GM23338 (cell line): ENCODE measurements at regions not wholly inside any gene's neighbourhood (a gene's known extent, or its start where the extent isn't known, plus 50 kb on each side); places are given as distances from the start of the nearest gene placed in this dataset.

Experiments
- ATAC-seq: fragments of 200-7000 bp; cut with Tn5 transposase; 3 replicates; pipeline ENCODE4 v1.9.1; 2020
- DNase-seq: peaks from one replicate; pipeline ENCODE4 v3.0.0-alpha.2; 2015; ENCODE audit warnings: low spot score
- H2AFZ ChIP-seq: fragments of 200-600 bp; sonication (generic); 2 replicates; pipeline ENCODE4 v1.8.0; 2016; ENCODE audit warnings: antibody characterized with exemption, mild to moderate bottlenecking, moderate library complexity
- H3F3A ChIP-seq: fragments of 200-600 bp; sonication (generic); replicated peaks from 2 replicates; pipeline ENCODE4 v1.8.0; 2017; ENCODE audit warnings: antibody characterized with exemption, mixed run types, low read depth
- H3K27ac ChIP-seq: fragments of 200-600 bp; sonication (generic); 2 replicates; pipeline ENCODE4 v1.6.1; 2016; ENCODE audit warnings: low read depth
- H3K27me3 ChIP-seq: fragments of 200-600 bp; sonication (generic); 2 replicates; pipeline ENCODE4 v1.8.0; 2016; ENCODE audit warnings: mild to moderate bottlenecking, mixed run types, moderate library complexity; ENCODE audit not compliant: insufficient read depth
- H3K36me3 ChIP-seq: fragments of 200-600 bp; sonication (generic); 2 replicates; pipeline ENCODE4 v1.8.0; 2016; ENCODE audit warnings: mild to moderate bottlenecking; ENCODE audit not compliant: insufficient read depth
- H3K4me1 ChIP-seq: fragments of 200-600 bp; sonication (generic); 2 replicates; pipeline ENCODE4 v1.8.0; 2016; ENCODE audit warnings: mild to moderate bottlenecking, moderate library complexity; ENCODE audit not compliant: insufficient read depth
- H3K4me2 ChIP-seq: fragments of 200-600 bp; sonication (generic); 2 replicates; pipeline ENCODE4 v1.7.1; 2017; ENCODE audit warnings: mixed run types
- H3K4me3 ChIP-seq: fragments of 200-600 bp; sonication (generic); 2 replicates; pipeline ENCODE4 v1.6.1; 2016; ENCODE audit warnings: mixed run types
- H3K79me2 ChIP-seq: fragments of 200-600 bp; sonication (generic); replicated peaks from 2 replicates; pipeline ENCODE4 v1.8.0; 2017; ENCODE audit warnings: mild to moderate bottlenecking; ENCODE audit not compliant: insufficient read depth
- H3K9me2 ChIP-seq: fragments of 200-600 bp; sonication (generic); 2 replicates; pipeline ENCODE4 v1.8.0; 2017; ENCODE audit not compliant: insufficient read depth
- H4K20me1 ChIP-seq: fragments of 200-600 bp; sonication (generic); replicated peaks from 2 replicates; pipeline ENCODE4 v1.8.0; 2017; ENCODE audit warnings: mild to moderate bottlenecking; ENCODE audit not compliant: insufficient read depth
- H3K27ac Mint-ChIP-seq: 2 replicates; pipeline ENCODE4 v1.8.0; 2020; ENCODE audit warnings: inconsistent platforms, mild to moderate bottlenecking, moderate library complexity, mixed read lengths
- H3K27me3 Mint-ChIP-seq: 3 replicates; pipeline ENCODE4 v1.8.0; 2022; ENCODE audit warnings: low read depth, mild to moderate bottlenecking, moderate library complexity, mixed read lengths, inconsistent platforms; ENCODE audit not compliant: insufficient read depth, poor library complexity
- H3K36me3 Mint-ChIP-seq: 3 replicates; pipeline ENCODE4 v1.8.0; 2021; ENCODE audit warnings: low read depth, mild to moderate bottlenecking, inconsistent platforms, moderate library complexity, mixed read lengths
- H3K4me1 Mint-ChIP-seq: 3 replicates; pipeline ENCODE4 v1.8.0; 2020; ENCODE audit warnings: mild to moderate bottlenecking, inconsistent platforms, mixed read lengths
- H3K4me3 Mint-ChIP-seq: 3 replicates; pipeline ENCODE4 v1.8.0; 2021; ENCODE audit warnings: moderate library complexity, mild to moderate bottlenecking, inconsistent platforms, mixed read lengths
- H3K9me3 Mint-ChIP-seq: 3 replicates; pipeline ENCODE4 v1.8.0; 2020; ENCODE audit warnings: moderate library complexity, mild to moderate bottlenecking, inconsistent platforms, mixed read lengths
- CREB1 ChIP-seq: fragments of 250-450 bp; sonication (Bioruptor Pico); IDR thresholded peaks from 2 replicates; pipeline ENCODE4 v1.5.0; 2020; ENCODE audit warnings: low read depth, mild to moderate bottlenecking, moderate library complexity
- CTCF ChIP-seq, 2 experiments: fragments of 200-600 bp in 1 of 2; sonication (generic) in 1 of 2; conservative IDR thresholded peaks; 2 replicates each; pipeline versions ENCODE4 v1.5.1 to v1.6.1; 2016 to 2017; ENCODE audit warnings: antibody characterized with exemption in 2 of 2, low read depth in 2 of 2, mild to moderate bottlenecking in 2 of 2, moderate library complexity in 1 of 2
- ETS1 ChIP-seq: IDR thresholded peaks from 2 replicates; pipeline ENCODE4 v1.6.1; 2016; ENCODE audit warnings: antibody characterized with exemption
- EZH2phosphoT487 ChIP-seq: fragments of 200-600 bp; sonication (generic); IDR thresholded peaks from one replicate; pipeline ENCODE4 v1.8.1; 2018; ENCODE audit warnings: antibody characterized with exemption; ENCODE audit not compliant: unreplicated experiment
- JUNB ChIP-seq: IDR thresholded peaks from one replicate; pipeline ENCODE4 v1.6.1; 2016; ENCODE audit warnings: antibody characterized with exemption; ENCODE audit not compliant: unreplicated experiment
- POLR2AphosphoS5 ChIP-seq: IDR thresholded peaks from 2 replicates; pipeline ENCODE4 v1.6.1; 2016; ENCODE audit warnings: antibody characterized with exemption, low read depth
- ZNF114 ChIP-seq: fragments of 250-450 bp; sonication (Bioruptor Pico); IDR thresholded peaks from 2 replicates; pipeline ENCODE4 v1.5.0; 2020; ENCODE audit warnings: mild to moderate bottlenecking, moderate library complexity
- ZNF331 ChIP-seq: fragments of 250-450 bp; sonication (Bioruptor Pico); IDR thresholded peaks from 2 replicates; pipeline ENCODE4 v1.5.0; 2020; ENCODE audit warnings: low read depth, mild to moderate bottlenecking, moderate library complexity
- ZNF462 ChIP-seq: fragments of 250-450 bp; sonication (Bioruptor Pico); IDR thresholded peaks from 2 replicates; pipeline ENCODE4 v1.5.0; 2020; ENCODE audit warnings: mild to moderate bottlenecking, moderate library complexity

- TF ChIP-seq CREB1 (no peak), CTCF (conservative IDR thresholded peaks at IDR 0.05; ENCODE audit: low read depth in 2 of 2) (no peak), POLR2AphosphoS5 (no peak), ETS1 (no peak), ZNF331 (CRISPR knock-in tag) (no peak)
These were observed 156.1 kb upstream of the LRRC7 start (continued) for GRCh38 chr1:69411617-69412016.

GRCh38 chr1:69413129-69413528 lies 154.6 kb upstream of the LRRC7 start:
- H3K27ac Mint-ChIP-seq = no peak overlapping the region
- H3K4me3 Mint-ChIP-seq = no peak overlapping the region
- TF ChIP-seq POLR2AphosphoS5 (no peak), CTCF (conservative IDR thresholded peaks at IDR 0.05; ENCODE audit: low read depth in 2 of 2) (no peak), ZNF114 (no peak), ZNF331 (CRISPR knock-in tag) (no peak), ETS1 (no peak), JUNB (no peak), EZH2phosphoT487 (no peak), ZNF462 (no peak)

More at GRCh38 chr1:69413129-69413528, 154.6 kb upstream of the LRRC7 start:
- no peaks in the 10 kb centered on the region for H3K36me3 ChIP-seq
- H3K27ac ChIP-seq = no peak overlapping the region
- H3K79me2 ChIP-seq = no peaks in the 10 kb centered on the region
- H4K20me1 ChIP-seq = no peaks in the 10 kb centered on the region
- H3K4me2 ChIP-seq = no peak overlapping the region
- H3K27me3 Mint-ChIP-seq = no peaks in the 10 kb centered on the region
- H3K4me1 ChIP-seq = no peaks in the 10 kb centered on the region
- H3K4me1 Mint-ChIP-seq = no peaks in the 10 kb centered on the region
- no peak overlapping the region for H3K4me3 ChIP-seq
- no peaks in the 10 kb centered on the region; the same call in 2 of the 3 replicates for H3K36me3 Mint-ChIP-seq
- H3K9me3 Mint-ChIP-seq = peaks cover 3% of the 10 kb centered on the region; the same call in 1 of the 3 replicates
- DNase-seq = no peak
- ATAC-seq = no peak
- no peak overlapping the region for H2AFZ ChIP-seq
- no peaks in the 10 kb centered on the region for H3F3A ChIP-seq
- peaks cover 13% of the 10 kb centered on the region for H3K9me2 ChIP-seq
- no peaks in the 10 kb centered on the region for H3K27me3 ChIP-seq
